GM10248 (cell line): ENCODE measurements at regions not wholly inside any gene's neighbourhood (a gene's known extent, or its start where the extent isn't known, plus 50 kb on each side); places are given as distances from the start of the nearest gene placed in this dataset.

Source experiments
- CTCF ChIA-PET: fragments of 300-600 bp; sonication (Branson Sonifier 250); formaldehyde crosslinking; extraction: SDS; loops from one replicate; lab custom pipeline; 2021; ENCODE audit warnings: antibody characterized with exemption; lab: Yijun Ruan, JAX
- POLR2A ChIA-PET: fragments of 350-650 bp; sonication (Branson Sonifier 250); formaldehyde crosslinking; extraction: SDS; loops from one replicate; lab custom pipeline; 2020; ENCODE audit warnings: antibody characterized with exemption; lab: Yijun Ruan, JAX
- DNase-seq: peaks from one replicate; pipeline ENCODE4 v3.0.0; 2012; ENCODE audit errors: extremely low spot score
- CTCF ChIP-seq: IDR thresholded peaks from 2 replicates; pipeline ENCODE4 v1.5.1; 2012; ENCODE audit warnings: mild to moderate bottlenecking, low read depth; ENCODE audit errors: extremely low read depth, missing control alignments, control extremely low read depth

GRCh38 chr7:118129041-118129795, 54.7 kb upstream of the LSM8 start:
- ChIA-PET CTCF (no interaction called here), POLR2A (no interaction called here)
- no peak for TF ChIP-seq CTCF
- no peak for DNase-seq

- no peak for DNase-seq
- ChIA-PET POLR2A (no interaction called here), CTCF (interaction anchor here (1.4 kb wide), 1 partner anchor 14 kb away, joined by 3 read pairs; no protein-coding TSS in a partner anchor)
- TF ChIP-seq CTCF, result no peak
Observed at GRCh38 chr7:118132764-118133163, 51.2 kb upstream of the LSM8 start.
